ENCODE measurements at regions not wholly inside any gene's neighbourhood (a gene's known extent, or its start where the extent isn't known, plus 50 kb on each side); places are given as distances from the start of the nearest gene placed in this dataset.

DNA sequence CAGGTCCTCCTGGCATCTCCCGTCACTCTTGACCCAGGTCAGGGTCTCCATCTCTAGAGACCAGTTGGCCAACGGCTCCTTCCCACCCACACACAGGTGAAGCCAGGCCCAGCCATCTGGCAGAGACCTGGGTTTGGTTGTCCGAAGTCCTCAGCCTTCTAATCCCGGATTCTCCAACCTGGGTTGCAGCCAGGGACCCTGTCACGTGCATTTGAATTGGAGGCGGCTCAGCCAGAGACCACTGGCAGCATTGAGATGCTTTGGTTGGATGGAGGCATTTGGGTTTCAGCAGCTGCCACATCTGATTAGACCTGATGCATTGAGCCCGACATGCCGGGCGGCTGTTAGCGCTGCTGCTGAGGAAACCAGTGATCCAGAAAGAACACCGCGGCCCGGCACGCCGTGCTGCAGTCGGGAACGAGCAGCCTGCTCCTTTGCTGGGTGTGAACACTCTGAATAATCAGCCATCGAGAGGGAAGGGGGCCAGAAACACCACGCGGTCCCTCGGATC lies 163.2 kb downstream of the BRD1 start:
- DNase-seq (ENCODE audit: low read depth, low spot score) = no peak
- BruUV-seq (replicated peaks) = no TSS peak
- no peaks in the 10 kb centered on the region for H3K27me3 ChIP-seq (ENCODE audit: control insufficient read depth, insufficient read depth, low read length)
- H3K27ac ChIP-seq (ENCODE audit: low read length) = no peak overlapping the region
- H3K4me1 ChIP-seq (ENCODE audit: control insufficient read depth, insufficient read depth, low read length) = no peaks in the 10 kb centered on the region
- ChIA-PET POLR2A (no interaction called here), CTCF (no interaction called here)
- H3K9me3 ChIP-seq (ENCODE audit: control insufficient read depth, insufficient read depth, low read depth, low read length) = no peaks in the 10 kb centered on the region
- no peaks in the 10 kb centered on the region for H3K36me3 ChIP-seq (ENCODE audit: control insufficient read depth, insufficient read depth, low read length)
- H3K4me3 ChIP-seq (ENCODE audit: low read depth in 2 of 2, low read length in 2 of 2) = no peak overlapping the region
- no peak for ATAC-seq
- in situ Hi-C loops (cut with HindIII; ENCODE audit: low pct_unique_long_range_greater_than_20kb, low sequenced_read_pairs) (no loop called here), intact Hi-C loops (cut with micrococcal nuclease; ENCODE audit: unreplicated experiment) (no loop called here)
- TF ChIP-seq SIN3A (IDR thresholded peaks at IDR 0.05; ENCODE audit: borderline replicate concordance, insufficient read depth, low read depth, low read length) = no peak
- no peak for TF ChIP-seq POLR2AphosphoS5 (IDR thresholded peaks at IDR 0.05; ENCODE audit: low read depth, low read length)
- no peak for TF ChIP-seq TCF7L2 (IDR thresholded peaks at IDR 0.05; ENCODE audit: low read depth, low read length)
- TF ChIP-seq, protein P1, sequence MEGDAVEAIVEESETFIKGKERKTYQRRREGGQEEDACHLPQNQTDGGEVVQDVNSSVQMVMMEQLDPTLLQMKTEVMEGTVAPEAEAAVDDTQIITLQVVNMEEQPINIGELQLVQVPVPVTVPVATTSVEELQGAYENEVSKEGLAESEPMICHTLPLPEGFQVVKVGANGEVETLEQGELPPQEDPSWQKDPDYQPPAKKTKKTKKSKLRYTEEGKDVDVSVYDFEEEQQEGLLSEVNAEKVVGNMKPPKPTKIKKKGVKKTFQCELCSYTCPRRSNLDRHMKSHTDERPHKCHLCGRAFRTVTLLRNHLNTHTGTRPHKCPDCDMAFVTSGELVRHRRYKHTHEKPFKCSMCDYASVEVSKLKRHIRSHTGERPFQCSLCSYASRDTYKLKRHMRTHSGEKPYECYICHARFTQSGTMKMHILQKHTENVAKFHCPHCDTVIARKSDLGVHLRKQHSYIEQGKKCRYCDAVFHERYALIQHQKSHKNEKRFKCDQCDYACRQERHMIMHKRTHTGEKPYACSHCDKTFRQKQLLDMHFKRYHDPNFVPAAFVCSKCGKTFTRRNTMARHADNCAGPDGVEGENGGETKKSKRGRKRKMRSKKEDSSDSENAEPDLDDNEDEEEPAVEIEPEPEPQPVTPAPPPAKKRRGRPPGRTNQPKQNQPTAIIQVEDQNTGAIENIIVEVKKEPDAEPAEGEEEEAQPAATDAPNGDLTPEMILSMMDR (IDR thresholded peaks at IDR 0.05) = no peak
- TF ChIP-seq, protein P2, sequence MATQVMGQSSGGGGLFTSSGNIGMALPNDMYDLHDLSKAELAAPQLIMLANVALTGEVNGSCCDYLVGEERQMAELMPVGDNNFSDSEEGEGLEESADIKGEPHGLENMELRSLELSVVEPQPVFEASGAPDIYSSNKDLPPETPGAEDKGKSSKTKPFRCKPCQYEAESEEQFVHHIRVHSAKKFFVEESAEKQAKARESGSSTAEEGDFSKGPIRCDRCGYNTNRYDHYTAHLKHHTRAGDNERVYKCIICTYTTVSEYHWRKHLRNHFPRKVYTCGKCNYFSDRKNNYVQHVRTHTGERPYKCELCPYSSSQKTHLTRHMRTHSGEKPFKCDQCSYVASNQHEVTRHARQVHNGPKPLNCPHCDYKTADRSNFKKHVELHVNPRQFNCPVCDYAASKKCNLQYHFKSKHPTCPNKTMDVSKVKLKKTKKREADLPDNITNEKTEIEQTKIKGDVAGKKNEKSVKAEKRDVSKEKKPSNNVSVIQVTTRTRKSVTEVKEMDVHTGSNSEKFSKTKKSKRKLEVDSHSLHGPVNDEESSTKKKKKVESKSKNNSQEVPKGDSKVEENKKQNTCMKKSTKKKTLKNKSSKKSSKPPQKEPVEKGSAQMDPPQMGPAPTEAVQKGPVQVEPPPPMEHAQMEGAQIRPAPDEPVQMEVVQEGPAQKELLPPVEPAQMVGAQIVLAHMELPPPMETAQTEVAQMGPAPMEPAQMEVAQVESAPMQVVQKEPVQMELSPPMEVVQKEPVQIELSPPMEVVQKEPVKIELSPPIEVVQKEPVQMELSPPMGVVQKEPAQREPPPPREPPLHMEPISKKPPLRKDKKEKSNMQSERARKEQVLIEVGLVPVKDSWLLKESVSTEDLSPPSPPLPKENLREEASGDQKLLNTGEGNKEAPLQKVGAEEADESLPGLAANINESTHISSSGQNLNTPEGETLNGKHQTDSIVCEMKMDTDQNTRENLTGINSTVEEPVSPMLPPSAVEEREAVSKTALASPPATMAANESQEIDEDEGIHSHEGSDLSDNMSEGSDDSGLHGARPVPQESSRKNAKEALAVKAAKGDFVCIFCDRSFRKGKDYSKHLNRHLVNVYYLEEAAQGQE (IDR thresholded peaks at IDR 0.05; ENCODE audit: insufficient read depth in 1 of 2, low read depth in 2 of 2, low read length in 1 of 2) = no peak

DNA sequence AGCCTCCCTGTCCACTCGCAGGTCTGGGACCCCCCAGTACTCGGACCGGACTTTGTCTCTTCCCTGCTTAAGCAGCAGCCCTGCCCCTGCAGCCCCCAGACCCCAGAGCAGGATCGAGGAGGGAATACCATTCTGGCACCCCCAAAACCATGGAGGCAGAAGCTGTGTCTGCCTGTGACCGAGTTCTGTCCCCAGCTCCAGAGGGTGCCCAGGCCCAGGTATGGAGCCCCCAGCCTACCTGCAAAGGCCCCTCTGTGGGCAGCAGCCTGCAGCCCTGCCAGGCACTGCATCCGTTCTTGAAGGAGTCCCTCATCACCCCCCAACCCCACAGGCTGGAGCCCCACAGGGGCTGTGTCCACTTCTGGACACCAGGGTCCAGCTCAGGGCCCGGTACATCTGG lies 163.8 kb downstream of the BRD1 start:
- no peaks in the 10 kb centered on the region for H3K4me1 ChIP-seq (ENCODE audit: control insufficient read depth, insufficient read depth, low read length)
- no peaks in the 10 kb centered on the region for H3K36me3 ChIP-seq (ENCODE audit: control insufficient read depth, insufficient read depth, low read length)
- no peak overlapping the region for H3K4me3 ChIP-seq (ENCODE audit: low read depth in 2 of 2, low read length in 2 of 2)
- ATAC-seq (no peak), DNase-seq (ENCODE audit: low read depth, low spot score) (no peak)
- TF ChIP-seq, protein P1 (IDR thresholded peaks at IDR 0.05) = no peak
- TF ChIP-seq, protein P2 (IDR thresholded peaks at IDR 0.05; ENCODE audit: insufficient read depth in 1 of 2, low read depth in 2 of 2, low read length in 1 of 2) = no peak
- no peak for TF ChIP-seq TCF7L2 (IDR thresholded peaks at IDR 0.05; ENCODE audit: low read depth, low read length)
- no peak for TF ChIP-seq SIN3A (IDR thresholded peaks at IDR 0.05; ENCODE audit: borderline replicate concordance, insufficient read depth, low read depth, low read length)
- BruUV-seq (replicated peaks) = no TSS peak
- H3K9me3 ChIP-seq (ENCODE audit: control insufficient read depth, insufficient read depth, low read depth, low read length) = no peaks in the 10 kb centered on the region
- H3K27ac ChIP-seq (ENCODE audit: low read length) = no peak overlapping the region
- intact Hi-C loops (cut with micrococcal nuclease; ENCODE audit: unreplicated experiment) (no loop called here), in situ Hi-C loops (cut with HindIII; ENCODE audit: low pct_unique_long_range_greater_than_20kb, low sequenced_read_pairs) (no loop called here)
- CTCF ChIA-PET = no interaction called here
- POLR2A ChIA-PET = no interaction called here
- H3K27me3 ChIP-seq (ENCODE audit: control insufficient read depth, insufficient read depth, low read length) = no peaks in the 10 kb centered on the region

Measured in Panc1 (cell line).